ENCODE measurements at regions not wholly inside any gene's neighbourhood (a gene's known extent, or its start where the extent isn't known, plus 50 kb on each side); places are given as distances from the start of the nearest gene placed in this dataset.

DNA sequence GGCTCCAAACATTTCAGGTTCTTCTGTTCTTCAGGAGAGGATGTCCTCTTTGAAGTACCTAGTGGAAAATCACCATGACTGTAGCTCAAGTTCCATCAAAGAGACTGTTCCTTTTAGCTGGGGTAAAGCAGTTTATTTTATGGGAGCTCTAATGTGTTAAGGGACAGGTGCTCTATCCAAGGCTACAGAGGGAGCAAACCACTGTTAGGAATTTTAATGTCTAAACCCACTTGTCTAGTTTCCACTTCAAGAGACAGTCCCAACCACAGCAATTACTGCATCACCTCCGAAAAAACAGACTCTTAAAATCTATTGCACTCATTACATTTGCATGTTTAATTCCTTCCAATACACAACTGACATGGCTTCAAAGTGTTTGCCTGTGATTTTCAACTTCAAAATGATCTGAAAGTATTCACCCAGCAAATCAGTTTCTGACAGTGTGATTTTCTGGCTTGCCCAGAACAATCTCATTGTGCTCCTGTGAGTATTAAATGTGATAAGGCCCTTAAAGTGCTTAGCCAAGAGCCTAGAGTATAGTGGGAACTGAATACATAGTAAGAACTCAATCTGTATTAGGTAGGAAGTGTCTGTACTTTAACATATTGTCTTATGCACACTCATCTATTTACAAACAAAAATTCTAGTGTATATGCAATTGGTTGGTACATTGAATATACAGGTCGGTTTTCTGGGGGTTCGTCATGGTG, 266.5 kb upstream of the CCDC54 start:
- DNase-seq (ENCODE audit: low spot score): no peak
- in situ Hi-C loops (cut with HindIII; ENCODE audit: low sequenced_read_pairs): no loop called here

DNA sequence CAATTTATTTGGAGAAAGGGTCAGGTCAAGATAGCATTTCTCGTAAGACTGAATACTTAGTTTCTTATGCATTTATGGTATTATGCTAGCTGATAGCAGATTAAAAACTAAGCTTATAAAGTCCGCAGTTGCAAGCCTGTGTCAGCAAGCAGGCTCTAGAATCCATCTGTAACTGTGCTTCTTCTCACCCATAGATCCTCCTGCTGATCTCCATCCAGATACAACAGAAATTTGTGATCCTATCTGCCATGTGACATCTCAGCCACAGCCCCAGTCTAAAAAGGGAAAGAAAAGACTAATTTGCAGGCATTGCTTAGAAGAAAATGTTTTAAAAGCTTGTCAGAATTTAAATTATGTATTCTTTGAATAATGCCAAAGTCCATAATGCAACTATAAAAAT, 265.4 kb upstream of the CCDC54 start:
- DNase-seq (ENCODE audit: low spot score): no peak
- in situ Hi-C loops (cut with HindIII; ENCODE audit: low sequenced_read_pairs): no loop called here

DNA sequence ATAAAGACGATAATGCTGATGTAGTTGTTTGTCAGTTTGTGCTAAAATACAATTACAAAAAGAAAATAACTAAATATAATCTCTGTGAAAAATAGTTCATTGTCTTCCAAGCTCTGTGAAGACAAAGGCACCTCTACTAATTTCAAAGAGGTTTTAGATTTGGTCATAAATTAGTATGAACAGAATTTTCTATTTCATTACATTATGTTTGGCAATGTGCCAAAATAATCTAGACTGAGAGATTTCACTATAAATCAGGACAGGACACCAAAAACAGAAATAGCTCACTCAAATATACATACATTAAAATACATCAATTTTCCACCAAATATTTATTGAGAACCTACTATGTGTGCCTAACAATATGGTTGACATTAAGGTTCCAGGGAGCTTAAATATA, 264.9 kb upstream of the CCDC54 start:
- in situ Hi-C loops (cut with HindIII; ENCODE audit: low sequenced_read_pairs): no loop called here
- no peak for DNase-seq (ENCODE audit: low spot score)

DNA sequence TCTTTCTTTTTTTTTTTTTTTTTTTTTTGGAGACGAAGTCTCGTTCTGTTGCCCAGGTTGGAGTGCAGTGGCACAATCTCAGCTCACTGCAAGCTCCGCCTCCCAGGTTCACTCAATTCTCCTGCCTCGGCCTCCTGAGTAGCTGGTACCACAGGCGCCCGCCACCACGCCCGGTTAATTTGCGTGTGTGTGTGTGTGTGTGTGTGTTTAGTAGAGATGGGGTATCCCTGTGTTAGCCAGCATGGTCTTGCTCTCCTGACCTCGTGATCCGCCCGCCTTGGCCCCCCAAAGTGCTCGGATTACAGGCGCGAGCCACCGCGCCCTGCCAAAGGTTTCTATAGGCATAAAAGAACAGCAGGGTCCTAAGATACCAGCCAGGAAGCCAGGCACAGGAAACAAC, 261.0 kb upstream of the CCDC54 start:
- DNase-seq (ENCODE audit: low spot score): no peak
- in situ Hi-C loops (cut with HindIII; ENCODE audit: low sequenced_read_pairs): no loop called here

DNA sequence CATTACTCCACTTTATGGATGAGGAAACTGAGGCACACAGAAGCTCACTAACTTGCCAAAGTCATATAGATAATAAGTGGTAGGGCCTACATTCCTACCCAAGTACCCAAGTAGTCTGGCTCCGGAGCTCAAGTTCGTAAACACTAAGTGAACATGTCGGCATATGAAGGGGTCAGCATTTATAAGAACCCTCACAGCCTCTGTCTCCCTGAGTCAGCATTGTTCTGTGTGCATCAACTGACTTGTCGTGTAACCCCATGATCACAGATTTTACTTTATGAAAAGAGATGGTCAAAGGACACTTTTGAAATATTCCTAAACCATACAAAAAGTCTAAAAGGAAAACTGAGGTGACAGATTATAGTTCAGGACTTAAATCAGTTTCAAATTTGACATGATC, 260.1 kb upstream of the CCDC54 start:
- no peak for DNase-seq (ENCODE audit: low spot score)
- in situ Hi-C loops (cut with HindIII; ENCODE audit: low sequenced_read_pairs): no loop called here

DNA sequence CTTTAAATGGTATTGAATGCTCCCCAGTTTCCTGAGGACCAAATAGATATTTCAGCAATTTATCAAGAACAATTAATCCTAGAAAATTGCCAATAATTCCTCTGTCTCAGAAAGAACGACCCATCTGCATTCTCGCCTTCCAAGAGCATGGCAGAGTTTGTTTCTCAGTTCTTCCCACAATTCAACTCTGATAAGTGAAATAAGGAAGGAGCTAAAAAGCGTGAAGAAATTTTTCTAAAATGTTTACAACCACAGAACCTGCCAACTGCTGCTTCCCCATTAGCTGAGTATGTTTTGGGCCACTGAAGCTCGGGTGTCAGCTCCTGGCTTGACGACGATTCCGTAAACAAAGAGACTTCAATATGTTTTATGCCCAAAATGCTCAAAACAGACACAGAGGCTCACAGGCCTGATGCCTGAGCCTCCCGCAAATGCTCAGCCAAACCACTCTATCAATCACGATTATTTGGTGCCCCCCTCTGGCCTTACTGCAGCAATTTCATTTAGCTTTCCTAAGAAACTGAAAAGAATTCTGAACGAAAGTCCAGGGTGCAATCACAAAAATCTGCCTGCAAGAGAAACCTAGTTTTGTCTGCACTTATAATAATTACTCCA, 259.2 kb upstream of the CCDC54 start:
- in situ Hi-C loops (cut with HindIII; ENCODE audit: low sequenced_read_pairs): no loop called here
- DNase-seq (ENCODE audit: low spot score): peak; percentile 40

DNA sequence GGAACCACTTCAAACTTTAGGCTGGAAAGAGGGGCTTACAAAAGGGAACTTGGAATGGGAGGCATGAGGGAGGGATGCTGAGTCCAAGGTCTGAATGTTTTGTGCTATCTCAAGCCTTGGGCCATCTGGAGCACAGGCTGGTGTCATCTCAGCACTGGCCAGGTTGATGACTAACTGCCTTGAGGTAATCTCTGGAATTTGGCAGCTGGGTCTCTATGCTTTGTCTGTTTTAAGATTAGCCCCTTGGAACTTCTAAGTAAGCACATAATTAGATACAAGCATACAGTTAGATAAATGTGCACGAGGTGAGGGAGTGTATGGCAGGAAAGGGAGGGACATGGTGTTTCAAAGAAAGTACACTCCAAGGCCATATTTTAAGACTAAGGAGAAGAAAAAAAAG, 252.4 kb upstream of the CCDC54 start:
- in situ Hi-C loops (cut with HindIII; ENCODE audit: low sequenced_read_pairs): no loop called here
- peak; percentile 27 for DNase-seq (ENCODE audit: low spot score)

DNA sequence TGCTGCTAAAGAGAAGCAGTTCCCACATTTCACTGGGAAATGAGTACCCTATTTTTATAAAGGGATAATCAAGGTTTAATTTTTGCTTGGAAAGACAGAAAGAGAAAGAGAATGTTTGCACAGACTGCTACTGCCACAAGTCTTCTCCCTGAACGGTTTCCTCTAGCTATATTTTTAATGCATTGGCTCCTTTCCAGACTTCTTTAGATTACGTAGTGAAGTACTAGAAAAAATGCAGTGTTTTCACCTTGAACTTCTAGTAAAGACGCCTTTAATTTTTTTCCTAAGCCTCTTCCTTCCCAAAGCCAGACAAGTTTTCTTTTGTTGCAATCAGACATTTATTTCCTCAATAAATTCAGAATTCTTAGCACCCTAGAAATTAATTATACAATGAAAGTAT, 248.3 kb upstream of the CCDC54 start:
- in situ Hi-C loops (cut with HindIII; ENCODE audit: low sequenced_read_pairs): no loop called here
- DNase-seq (ENCODE audit: low spot score): no peak

DNA sequence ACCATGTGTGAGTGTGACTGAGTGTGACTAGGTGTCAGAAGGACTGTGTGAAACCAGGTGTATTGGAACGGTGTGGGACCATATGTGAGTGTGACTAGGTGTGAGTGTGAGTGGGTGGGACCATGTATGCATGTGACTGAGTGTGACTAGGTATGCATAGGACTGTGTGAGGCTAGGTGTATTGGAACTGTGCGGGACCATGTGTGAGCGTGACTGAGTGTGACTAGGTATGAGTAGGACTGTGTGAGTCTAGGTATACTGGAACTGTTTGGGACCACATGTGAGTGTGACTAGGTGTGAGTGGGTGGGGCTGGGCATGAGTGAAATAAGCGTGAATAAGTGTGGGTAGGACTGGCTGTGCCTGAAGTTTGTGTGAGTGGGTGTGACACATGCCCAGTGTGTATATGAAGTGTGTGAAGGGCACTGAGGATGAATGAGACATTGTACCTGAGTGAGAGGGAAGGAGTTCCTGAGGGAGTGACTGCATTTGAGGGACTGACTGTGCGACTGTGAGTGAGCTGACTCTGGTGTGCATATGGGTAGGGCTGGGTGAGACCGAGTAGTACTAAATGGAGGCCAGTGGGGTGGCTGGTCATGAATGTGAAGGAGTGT, 247.0 kb upstream of the CCDC54 start:
- no peak for DNase-seq (ENCODE audit: low spot score)
- in situ Hi-C loops (cut with HindIII; ENCODE audit: low sequenced_read_pairs): no loop called here

DNA sequence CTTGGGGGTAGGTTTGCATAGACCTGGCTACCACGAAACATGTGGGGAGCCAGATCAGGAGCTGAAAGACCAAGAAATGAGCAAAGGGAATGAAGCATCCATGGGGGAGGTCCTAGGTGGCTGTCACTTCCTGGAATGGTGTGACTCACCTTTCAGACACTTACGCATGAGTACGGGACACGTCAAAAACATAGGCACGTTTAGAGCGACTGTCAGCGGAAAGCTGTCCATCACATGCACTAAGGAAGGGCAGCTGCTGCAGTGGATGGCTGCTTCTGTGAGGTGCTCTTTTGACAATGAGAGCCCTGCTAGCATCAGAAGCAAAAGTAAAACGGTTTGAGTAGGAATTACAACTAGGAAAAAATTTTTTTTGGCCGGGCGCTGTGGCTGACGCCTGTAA, 244.6 kb upstream of the CCDC54 start:
- in situ Hi-C loops (cut with HindIII; ENCODE audit: low sequenced_read_pairs): no loop called here
- DNase-seq (ENCODE audit: low spot score): no peak

DNA sequence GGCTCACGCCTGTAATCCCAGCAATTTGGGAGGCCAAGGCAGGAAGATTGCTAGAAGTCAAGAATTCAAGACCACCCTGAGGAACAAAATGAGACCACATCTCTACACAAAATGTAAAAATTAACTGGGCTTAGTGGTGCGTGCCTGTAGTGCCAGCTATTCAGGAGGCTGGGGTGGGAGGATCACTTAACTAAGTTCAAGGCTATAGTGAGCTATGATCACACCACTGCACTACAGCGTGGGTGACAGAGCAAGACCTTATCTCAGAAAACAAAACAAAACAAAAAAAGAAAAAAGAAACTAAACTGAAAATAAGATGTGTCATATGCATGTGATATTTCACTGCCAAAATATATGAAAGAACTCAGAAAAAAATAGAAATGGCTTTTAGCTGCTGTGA, 243.3 kb upstream of the CCDC54 start:
- in situ Hi-C loops (cut with HindIII; ENCODE audit: low sequenced_read_pairs): no loop called here
- no peak for DNase-seq (ENCODE audit: low spot score)

DNA sequence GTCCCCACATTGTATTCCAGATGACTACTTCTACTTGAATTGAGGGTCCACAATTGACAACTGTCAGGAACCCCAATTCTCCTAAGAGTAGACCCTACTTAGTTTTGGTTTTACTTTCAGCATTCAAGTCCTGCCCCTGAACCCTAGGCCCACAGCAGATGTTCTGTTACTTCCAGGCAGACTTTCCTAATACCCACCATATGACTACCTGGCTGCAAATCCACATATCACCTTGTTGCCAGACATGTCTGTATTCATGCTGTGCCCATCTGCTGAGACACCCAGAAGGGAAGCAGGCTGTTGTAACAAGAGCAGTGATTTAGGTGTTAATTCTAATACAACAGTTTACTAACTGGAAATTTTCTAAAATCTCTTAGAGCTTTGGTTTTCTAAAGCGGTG, 235.1 kb upstream of the CCDC54 start:
- DNase-seq (ENCODE audit: low spot score): peak; percentile 88
- in situ Hi-C loops (cut with HindIII; ENCODE audit: low sequenced_read_pairs): no loop called here

DNA sequence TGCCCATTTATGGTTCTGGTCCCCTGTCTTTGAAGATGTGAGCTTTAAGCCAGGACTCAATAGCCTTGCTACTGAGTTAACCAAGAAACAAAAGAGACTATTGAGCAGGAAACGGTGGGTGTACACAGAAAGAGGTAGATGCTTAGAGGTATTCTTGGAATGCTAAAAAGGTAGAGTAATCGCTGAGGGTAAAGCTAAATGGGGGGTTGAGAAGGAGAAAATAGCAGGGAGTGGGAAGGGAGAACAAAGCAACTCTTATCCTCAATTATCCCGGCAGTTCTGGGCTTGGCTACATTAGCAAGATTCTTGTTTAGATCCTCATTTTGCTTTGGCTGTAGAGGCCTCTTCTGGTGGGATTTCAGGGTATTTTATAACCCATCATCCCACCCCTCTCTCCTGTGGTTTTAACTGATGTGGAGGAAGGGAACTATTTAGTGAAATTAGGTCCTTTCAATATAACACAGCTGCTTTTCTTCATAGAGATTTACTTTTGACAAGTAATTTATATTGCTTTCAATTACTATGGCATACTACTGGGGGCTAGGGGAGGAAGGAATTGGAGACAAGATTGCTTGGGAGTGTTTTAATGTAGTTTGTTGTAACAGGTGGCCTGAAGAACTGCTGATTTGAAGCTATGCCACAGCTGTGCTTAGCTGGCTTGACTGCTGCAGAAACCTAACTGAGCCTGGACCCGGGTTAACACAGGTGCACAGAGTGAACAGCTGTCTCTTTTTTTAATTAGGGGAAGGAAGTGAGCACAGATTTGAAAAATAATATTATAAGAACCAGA, 234.3 kb upstream of the CCDC54 start:
- DNase-seq (ENCODE audit: low spot score): peak; percentile 19
- in situ Hi-C loops (cut with HindIII; ENCODE audit: low sequenced_read_pairs): no loop called here

DNA sequence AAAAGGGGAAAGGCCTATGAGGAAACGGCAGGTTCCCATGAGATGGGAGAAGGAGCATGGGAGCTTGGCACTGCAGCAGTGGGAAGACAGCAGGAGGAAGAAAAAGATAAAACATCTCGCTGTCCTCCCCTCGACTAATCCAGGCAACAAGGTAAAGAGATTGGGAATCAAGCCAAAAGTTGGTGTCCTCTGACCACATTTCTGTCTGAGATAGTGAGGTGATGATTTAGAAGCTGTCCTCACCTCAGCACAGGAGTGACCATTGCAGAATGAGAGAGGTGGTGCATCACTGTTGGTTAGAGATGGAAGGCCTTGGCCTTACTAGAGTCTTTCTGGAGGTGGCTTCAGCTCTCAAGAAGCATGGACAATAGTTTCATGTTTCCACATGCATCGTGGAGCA, 226.6 kb upstream of the CCDC54 start:
- in situ Hi-C loops (cut with HindIII; ENCODE audit: low sequenced_read_pairs): no loop called here
- DNase-seq (ENCODE audit: low spot score): no peak

DNA sequence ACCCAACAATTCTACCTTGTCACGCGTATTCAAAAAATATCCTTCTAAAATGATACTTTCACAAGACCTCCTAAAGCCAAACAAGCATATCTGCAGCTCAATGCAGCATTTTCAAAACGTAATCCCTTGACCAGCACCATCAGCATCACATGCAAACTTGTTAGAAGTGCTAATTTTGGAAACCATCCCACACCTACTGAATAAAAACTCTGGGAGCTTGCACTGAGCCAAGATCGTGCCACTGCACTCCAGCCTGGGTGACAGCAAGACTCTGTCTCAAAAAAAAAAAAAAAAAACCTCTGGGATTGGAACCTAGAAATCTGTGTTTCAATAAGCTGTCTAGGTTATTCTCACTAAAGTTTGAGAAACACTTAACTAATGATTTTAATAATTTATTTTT, 223.3 kb upstream of the CCDC54 start:
- no peak for DNase-seq (ENCODE audit: low spot score)
- in situ Hi-C loops (cut with HindIII; ENCODE audit: low sequenced_read_pairs): no loop called here

DNA sequence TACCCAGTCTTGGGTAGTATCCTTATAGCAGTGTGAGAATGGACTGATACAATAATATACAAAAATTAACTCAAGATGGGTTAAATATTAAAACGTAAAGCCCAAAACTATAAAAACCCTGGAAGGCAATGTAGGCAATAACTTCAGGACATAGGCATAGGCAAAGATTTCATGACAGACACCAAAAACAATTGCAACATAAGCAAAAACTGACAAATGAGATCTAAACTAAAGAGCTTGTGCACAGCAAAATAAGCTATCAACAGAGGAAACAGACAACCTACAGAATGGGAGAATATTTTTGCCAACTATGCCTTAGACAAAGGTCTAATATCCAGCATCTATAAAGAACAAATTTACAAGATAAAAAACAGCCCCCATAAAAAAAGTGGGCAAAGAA, 204.8 kb upstream of the CCDC54 start:
- no peak for DNase-seq (ENCODE audit: low spot score)
- in situ Hi-C loops (cut with HindIII; ENCODE audit: low sequenced_read_pairs): no loop called here

DNA sequence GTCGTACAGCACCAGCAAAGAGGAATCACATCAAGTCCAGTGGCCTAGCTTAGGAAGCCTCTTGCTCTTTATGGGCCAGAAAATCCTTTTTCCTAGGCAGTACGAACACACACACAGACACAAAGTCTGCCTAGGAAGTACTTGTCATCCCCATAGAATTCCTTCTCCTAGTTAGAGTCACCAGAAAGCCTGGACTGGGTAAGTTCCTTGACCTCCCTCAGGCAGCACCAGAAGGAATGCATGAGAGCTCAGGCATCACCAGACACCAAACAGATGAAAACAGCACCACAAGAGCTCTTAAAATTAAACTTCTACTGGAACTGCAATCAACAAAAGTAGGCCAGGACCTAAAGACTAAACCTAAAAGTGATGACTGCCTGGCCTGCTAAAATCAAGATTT, 192.9 kb upstream of the CCDC54 start:
- DNase-seq (ENCODE audit: low spot score): no peak
- in situ Hi-C loops (cut with HindIII; ENCODE audit: low sequenced_read_pairs): no loop called here

DNA sequence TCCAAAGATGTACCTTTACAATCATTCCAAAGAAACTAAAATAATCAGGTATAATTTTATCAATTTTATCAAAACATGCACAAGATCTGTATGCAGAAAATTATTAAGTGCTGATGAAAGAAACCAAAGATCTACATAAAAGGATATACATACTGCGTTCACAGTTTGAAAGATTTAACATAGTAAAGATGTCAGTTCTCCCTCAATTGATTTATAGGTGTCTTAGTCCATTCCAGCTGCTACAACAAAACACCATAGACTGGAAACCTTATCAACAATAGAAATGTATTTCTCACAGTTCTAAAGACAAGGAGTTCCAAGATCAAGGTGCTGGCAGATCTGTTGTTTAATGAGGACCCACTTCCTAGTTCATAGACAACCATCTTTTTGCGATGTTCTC, 189.0 kb upstream of the CCDC54 start:
- no peak for DNase-seq (ENCODE audit: low spot score)
- in situ Hi-C loops (cut with HindIII; ENCODE audit: low sequenced_read_pairs): no loop called here

DNA sequence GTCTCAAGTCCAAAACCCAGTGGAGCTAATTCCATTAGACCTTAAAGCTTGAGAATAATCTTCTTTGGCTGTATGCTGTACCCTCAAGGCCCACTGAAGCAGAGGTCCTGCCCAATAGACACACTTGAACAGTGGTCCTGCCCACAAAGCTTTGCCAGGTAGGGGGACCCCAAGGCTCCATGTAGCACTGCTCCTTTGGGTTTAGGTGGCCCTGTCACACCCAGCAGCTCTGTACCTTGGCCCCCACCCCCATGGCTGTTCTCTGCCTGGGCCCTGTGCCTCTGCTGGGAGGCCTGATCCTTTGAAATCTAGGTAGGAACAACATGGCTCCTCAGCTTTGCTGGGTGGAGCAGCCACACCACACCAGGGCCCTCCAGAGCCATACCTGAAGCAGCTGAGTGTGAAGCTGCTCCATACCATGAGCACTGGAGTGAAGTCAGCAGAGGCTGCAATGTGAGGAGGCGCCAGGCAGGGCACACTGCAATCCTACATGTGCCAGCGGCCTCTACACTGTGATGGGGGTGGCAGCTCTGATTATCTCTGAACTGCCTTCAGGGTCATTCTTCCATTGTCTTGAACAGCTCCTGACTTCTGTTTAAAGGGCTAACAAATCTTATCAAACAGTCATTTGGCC, 188.0 kb upstream of the CCDC54 start:
- DNase-seq (ENCODE audit: low spot score): no peak
- in situ Hi-C loops (cut with HindIII; ENCODE audit: low sequenced_read_pairs): no loop called here

DNA sequence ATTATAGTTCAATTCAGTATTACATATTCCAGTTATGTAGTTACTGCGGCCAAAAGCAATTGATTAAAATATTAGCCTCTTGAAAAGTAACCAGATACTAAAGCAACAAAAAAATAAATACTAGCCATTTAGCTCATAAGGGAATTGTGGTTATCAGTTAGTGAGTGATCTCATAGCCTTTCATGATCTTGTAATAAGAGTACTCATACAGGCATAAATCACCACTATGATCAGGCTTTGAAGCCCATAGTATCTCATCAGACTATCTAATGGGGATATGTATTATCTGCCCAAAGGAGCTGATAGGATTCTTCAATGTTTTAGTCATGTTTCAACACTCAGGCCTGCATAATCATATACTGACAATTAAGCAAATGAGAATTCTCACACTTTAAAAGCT, 184.1 kb upstream of the CCDC54 start:
- in situ Hi-C loops (cut with HindIII; ENCODE audit: low sequenced_read_pairs): no loop called here
- DNase-seq (ENCODE audit: low spot score): no peak
